ENCODE measurements at regions not wholly inside any gene's neighbourhood (a gene's known extent, or its start where the extent isn't known, plus 50 kb on each side); places are given as distances from the start of the nearest gene placed in this dataset.

DNA sequence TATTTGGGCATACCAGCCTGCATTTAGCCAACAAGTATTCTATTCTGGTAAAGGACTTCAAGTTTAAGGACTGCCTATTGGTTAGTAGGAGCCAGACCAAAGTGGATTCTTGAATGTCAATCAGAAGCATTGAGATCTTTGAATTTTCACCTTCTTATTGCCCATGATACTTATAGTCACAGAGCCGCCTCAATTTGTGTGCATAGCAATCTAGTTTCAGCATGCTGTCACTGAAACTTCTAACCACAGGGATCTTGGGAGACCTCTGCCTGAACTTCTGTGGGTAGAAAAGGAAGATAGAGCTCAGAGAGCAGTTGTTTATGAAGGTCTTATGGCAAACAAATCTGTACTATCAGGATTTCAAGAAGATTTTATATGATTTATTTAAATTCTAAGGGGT is 501.4 kb upstream of the USP24 start:
- DNase-seq (ENCODE audit: low spot score in 2 of 2) (no peak), FAIRE-seq (no peak)

DNA sequence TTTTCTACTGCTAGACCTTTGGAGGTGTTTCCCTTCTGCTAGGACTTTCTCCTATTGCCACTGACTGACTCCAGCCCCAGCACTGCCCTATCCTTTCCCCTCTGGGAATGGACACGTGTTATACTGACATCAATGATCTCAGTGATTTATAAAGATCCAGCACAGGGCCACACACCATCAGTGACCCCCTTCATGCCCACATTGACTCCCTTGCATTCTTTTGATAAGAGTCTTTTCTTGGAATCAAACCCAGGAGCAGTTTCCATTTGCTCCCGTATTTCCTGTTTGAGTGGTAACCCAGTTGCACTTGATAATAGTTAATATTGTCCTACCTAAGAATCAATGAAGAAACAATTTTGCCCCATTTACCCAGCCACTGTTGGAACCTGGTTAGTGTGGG is 501.0 kb upstream of the USP24 start:
- FAIRE-seq (no peak), DNase-seq (ENCODE audit: low spot score in 2 of 2) (no peak)

DNA sequence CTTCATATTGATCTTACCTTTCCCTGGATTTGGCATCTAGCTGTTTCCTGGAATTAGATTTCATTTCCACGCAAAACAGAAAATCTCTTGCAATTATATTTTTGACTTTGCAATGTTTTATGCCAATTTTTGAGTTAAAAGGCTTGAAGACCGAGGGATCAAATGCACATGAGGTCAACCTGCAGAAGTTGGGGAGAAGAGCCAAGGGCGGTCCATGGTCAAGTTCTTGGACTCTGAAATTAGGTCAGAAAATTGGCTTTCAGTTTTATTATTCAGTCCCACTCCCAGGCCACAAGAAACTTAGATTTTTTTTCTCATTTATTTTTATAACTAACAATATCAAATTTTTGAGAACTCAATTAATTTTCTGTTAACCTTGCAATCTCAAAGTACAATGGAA is 499.1 kb upstream of the USP24 start:
- no peak for DNase-seq (ENCODE audit: low spot score in 2 of 2)
- FAIRE-seq, result no peak

DNA sequence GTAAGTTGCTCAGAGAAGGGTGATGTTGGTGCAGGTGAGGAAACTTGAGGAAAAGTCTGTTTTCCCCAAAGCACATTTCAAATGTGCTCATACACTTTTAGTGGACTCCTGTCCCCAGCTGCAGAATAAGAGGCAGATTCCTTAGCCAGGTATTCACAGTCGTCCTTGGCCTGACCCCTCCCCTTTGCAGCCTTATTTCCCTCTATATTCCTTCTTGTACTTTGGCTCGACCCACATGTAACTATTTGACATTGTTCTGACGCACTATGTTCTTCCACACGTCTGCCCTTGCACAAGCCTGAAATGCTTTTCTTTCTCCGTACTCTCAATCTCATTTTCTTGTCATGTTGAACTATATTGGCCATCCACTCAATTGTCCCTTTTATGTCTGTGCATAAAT is 498.4 kb upstream of the USP24 start:
- DNase-seq (ENCODE audit: low spot score in 2 of 2), result no peak
- FAIRE-seq, result no peak

DNA sequence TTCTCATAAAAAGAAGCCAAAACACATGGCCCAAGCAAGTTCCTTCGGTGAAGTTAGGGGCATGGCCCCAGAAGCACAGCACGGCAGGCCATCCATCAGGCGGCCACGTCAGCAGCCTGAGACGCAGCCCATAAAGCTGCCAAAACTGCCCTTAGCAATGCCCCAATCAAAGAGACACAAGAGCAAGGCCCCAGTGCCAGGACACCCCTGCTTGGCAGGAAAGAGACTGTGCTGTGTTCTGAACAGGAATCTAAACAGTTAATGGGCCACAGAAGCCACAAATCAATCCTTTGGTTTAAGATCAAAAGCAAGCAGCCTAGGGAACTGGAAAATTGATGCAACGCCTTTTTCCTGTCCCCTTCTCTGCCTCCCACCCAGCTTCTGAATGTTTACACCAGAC is 497.0 kb upstream of the USP24 start:
- FAIRE-seq (no peak), DNase-seq (ENCODE audit: low spot score in 2 of 2) (no peak)

DNA sequence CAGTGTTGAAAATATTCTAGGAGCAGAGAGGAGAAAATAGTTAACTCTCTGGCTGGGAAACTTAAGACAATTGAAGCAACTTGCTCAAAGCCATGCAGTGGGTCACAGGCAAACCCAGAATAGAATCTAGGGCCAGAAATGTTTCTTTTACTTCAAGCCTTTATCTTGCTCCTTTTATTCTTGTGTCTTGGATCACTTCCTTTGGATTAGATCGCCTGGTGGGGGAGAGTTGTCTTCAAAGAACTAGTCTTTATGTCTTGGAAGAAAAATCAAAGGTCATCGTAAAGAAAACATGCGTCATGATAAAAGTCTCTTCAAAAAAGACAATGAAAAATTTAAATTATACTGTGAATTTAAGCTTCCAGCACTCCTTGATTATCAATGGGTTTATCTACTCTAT is 493.6 kb upstream of the USP24 start:
- no peak for FAIRE-seq
- no peak for DNase-seq (ENCODE audit: low spot score in 2 of 2)

DNA sequence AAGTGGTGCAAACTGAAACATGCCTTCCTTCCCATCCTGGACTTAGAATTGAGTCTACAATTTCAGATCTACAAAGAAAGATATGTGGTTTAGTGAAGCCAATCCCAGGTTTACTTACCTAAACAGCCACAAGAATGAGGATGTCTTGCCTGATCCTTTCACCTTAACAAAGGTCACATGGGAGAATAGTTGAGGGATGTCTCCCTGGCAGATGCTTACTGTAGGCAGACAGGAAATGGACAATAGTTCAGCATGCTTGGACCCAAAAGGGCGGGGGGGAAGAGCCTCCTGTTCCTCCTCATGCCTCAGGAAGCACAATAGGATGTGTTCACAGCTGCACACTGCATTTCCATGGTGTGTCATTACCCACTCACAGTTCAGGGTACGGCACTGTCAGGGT is 492.7 kb upstream of the USP24 start:
- DNase-seq (ENCODE audit: low spot score in 2 of 2), result no peak
- FAIRE-seq, result no peak

DNA sequence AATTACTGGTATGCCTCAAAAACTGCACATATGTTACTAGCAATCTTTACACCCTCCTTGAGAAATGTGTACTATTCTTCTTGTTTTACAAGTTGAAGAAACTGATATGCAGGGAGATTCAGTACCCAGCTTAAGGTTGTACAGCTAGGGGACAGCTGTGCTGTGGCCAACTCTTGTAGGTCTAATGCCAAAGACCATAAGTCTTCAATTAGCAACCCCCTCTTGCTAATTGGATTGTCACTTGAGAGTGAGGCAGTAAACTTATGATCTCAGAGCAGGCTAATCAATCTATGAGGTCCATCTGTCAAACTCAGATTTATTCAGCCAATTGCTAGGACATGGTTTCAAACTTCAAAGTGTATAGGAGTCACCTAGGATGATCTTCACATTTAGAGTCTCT is 492.0 kb upstream of the USP24 start:
- DNase-seq (ENCODE audit: low spot score in 2 of 2) (no peak), FAIRE-seq (no peak)

DNA sequence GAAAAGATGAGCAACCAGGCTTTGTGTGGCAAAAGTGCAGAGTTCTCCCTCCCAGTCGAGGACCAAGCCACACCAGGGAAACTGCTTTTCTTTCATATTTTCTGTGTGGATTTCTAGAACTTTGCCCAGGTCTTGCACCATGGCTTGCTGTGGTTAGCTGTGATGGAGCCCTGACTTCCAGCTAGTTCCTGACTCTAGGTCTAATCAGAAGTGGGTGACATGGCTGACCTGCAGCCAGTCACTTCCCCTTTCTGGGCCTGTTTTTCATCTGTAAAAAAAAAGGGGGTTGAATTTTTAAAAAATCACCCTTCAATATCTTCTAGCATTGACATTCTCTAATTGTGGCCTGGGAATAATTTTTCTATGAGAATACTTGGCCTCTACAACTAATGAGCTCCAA is 491.2 kb upstream of the USP24 start:
- DNase-seq (ENCODE audit: low spot score in 2 of 2) (no peak), FAIRE-seq (no peak)

DNA sequence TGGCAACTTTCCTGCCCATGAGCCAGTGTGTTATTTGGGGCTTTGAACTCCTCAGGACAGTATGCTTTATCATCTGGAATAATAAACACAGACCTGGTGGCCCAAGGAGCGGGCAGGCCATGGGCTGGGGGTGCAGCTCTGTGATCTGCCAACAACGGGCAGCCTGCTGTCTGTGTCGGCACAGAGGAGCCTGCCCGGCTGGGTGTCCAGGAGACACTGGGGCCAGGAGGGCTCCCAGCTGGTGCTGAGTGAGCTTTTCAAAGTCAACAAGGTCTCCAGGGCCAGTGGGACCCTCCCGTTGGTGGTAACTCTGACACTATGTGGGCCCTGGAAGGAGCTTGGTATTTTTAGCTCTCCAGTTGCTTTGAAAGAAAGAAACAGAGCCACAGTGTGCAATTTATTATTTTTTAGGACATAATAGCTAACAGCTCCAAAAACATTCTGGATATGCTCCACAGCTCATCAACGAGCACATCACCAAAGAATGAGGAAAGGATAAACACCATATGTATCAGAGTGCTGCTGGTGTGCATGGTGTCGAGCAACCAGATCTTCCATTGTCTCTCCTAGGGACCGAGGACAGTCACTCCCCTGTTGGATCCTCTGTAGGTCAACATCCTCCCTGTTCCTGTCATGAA is 488.7 kb upstream of the USP24 start:
- FAIRE-seq, result no peak
- no peak for DNase-seq (ENCODE audit: low spot score in 2 of 2)

DNA sequence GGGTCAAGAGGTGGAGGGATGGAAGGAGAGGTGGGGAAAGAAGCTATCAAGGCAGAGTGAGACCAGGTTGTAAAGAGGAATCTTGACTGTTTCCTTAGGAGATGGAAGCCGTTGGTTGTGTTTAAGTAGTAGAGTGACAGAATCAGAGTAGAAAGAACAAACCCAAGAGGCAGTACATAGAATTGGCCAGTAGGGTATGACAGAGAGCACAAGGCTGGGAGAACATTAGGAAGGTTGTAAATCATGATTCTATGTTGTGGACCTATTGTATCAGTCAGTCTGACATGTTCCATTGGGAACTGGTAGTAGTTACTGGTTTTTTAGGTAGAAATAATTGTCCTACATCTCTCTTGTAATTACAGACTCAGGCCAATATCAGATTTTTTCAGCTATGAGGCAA is 486.9 kb upstream of the USP24 start:
- FAIRE-seq (no peak), DNase-seq (ENCODE audit: low spot score in 2 of 2) (no peak)

DNA sequence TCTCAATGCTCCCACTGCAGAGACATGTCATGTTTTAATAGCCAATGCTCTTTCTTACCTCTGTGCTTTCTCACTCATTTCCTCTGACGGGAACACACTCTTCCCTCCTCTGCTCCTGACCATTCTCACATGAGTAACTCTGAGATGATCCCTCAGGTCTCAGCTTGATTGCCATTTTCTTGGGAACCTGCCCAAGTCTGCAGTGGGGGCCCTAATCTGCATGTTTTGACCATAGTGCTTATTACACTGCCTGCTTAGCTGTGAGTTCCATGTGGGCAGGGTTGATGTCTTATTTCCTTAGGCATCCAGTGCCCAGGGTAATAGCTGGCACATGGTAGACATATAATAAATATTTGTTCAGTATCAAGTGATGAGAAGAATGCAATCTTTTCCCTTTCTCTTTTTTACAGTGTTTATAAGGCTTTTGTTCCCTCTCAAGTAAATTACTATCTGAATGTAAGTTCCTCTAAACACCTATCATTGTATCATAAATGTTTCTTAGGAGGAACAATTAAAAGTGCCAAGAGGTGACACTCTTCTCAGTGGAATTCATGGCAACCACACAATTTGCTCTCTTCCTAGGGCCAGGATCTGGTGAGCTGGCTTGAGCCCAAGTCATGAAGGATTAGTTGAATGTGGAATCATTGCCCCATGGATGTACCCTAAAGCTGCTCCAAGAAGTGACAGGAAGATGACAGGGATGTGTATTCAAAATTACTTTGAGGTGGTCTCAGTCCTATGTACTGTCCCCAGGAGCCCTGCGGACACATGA is 485.4 kb upstream of the USP24 start:
- DNase-seq (ENCODE audit: low spot score in 2 of 2), result no peak
- FAIRE-seq, result no peak

DNA sequence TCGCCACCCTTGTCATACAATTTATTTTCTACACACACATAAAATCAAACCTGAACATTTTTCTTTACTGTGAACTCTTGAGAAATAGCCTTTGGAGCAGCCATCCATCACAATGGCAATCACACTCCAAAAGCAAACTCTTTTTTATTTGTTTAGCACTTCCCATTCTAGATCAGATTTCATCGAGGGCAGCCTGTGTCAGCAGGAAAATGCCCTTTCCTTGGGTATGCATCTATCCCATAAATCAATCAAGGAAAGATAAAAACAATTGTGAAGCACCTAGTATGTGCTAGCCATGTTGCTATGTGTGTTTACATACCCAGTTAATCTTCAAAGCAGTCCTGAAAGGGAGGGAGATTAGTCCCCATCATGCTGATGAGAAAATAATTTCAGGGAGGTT is 484.1 kb upstream of the USP24 start:
- no peak for DNase-seq (ENCODE audit: low spot score in 2 of 2)
- FAIRE-seq, result no peak

DNA sequence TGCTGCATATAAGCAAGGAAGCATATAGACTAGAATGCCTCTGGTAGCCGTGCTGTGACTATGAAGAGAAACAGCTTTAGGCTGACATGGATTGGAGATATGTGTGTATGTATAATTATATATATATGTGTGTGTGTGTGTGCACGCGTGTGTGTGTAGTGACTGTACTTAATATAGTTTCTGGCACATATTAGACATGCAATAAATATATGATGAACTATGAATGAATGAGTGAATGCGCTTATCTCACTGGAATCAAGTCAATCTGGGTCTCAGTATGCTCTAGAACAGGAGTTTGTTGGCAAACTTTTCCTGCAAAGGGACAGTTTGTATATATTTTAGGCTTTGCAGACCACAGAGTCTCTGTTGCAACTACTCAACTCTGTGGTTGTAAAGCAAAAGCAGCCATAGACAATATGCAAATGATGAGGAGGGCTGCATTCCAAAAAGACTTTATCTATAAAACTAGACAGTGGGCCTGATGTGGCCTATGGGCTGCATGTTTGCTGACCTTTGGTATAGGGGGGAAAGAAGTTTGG is 482.9 kb upstream of the USP24 start:
- FAIRE-seq, result no peak
- no peak for DNase-seq (ENCODE audit: low spot score in 2 of 2)

DNA sequence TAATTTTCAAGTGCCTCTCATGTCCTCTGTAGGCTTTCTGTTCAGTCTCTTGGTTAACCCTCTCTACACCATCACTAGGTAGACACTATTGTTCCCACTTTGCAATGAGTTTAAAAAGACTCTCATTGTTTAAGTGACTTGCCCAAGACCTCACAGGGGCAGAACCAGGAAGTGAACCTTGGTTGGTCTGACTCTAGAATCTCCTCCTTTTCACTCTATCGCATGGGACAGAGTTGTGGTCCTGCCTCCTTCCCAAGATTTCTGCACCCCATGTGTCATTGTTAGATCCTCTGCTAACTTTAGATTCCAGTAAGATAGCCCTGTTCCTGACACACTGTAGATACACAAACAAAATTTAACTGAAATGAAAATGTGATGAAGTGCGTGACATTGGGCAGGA is 481.7 kb upstream of the USP24 start:
- FAIRE-seq (no peak), DNase-seq (ENCODE audit: low spot score in 2 of 2) (no peak)

DNA sequence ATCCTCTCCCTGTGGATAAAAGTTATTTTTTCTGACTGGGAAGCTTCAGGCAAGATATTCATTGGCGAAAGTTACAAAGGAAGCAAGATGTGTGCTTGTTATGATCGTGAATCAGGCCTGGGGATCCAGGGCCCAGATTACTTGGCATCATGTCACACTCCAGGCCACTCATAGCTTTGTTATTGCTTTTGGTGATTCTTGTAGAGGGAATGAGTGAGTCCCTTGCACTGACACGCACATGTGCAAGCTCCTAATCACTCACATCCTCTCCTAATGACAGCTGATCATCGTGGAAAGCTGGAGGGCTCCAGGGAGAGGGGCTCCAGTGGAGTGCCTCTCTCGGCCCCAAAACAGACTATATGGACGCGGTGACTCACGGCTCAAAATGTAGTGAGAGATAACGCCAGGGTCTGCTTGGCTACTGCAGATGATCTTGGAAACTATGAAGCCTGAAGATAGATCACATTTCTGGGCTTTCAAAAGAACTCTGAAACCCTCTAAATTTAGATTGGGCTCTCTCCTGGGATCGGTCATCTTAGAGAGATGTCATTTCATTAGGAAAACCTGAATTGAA is 481.1 kb upstream of the USP24 start:
- no peak for FAIRE-seq
- no peak for DNase-seq (ENCODE audit: low spot score in 2 of 2)

DNA sequence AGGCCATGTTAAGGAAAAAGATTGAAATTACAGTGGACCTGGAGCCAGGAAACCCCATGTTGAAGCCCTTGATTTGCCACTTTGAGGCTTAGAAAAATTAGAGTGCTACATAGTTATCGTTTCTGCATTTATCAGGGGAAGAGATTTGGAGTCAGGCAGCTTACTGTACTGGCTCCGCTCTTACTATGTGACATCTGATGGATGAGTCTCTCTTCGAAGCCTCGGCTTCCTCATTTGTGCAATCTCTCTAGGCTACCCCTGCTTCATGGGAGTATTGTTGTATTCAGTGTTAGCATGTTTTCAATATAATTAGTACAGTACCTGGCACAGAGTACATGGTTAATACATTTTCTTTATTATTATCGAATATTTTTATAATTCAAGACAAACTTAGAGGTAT is 480.4 kb upstream of the USP24 start:
- no peak for DNase-seq (ENCODE audit: low spot score in 2 of 2)
- FAIRE-seq, result no peak

DNA sequence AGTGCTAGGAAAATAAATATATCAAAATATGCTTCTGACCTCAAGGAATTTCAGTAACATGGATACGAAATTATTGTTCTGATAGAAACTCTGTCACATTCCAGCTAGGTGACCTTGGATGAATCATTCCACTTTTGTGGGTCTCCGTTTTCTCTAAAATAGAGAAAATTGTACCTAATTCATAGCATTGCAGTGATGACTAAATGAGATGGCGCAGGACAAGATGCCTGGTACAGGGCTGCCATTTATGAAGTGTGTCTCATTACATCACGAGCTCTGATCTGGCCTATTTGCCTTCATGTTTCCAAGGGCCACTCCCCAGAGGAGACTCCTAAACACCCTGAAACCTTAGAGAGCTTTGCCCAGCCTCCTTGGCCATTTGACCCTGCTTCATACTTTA is 480.0 kb upstream of the USP24 start:
- FAIRE-seq (no peak), DNase-seq (ENCODE audit: low spot score in 2 of 2) (no peak)

DNA sequence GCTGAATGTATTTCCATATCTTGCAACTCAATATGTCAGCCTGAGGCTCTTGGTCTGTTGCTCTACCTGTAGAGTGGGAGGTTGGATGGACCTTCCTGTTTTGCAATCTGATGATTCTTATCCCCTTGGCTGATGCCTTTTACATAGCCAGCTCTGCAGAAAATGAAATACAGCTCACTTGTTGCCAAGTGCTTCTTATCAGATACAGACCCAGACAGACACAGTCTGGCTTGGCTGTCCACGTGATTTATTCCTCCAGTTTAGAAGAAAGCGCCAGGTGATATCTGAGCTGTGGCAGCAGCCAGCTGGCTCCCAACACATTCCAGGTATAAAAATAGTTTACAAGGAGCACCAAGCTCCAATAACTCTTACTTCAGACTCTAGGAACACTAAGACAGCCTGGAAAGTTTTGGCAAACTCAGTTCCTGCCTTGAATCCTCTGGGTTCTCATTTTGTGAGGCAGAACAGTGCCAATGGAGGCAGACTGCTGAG is 479.2 kb upstream of the USP24 start:
- no peak for FAIRE-seq
- no peak for DNase-seq (ENCODE audit: low spot score in 2 of 2)

DNA sequence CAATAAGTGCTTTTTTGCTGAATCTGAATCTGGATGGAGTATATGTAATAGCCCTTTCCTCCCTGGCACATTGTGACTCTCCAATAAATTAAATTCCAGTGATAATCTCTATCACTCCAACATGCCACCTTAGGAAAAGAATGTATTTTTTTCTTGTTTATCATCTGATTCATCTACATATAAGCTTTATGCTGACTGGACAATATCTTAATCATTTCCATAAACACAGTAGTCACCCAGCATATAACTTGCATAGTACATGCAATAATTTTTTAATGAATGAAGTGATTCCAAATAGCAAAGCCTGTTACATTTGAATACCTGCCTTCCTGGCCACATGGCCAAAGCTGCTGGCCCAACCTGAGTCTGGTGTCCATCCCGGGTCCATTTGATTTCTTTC is 477.6 kb upstream of the USP24 start:
- DNase-seq (ENCODE audit: low spot score in 2 of 2) (no peak), FAIRE-seq (no peak)

DNA sequence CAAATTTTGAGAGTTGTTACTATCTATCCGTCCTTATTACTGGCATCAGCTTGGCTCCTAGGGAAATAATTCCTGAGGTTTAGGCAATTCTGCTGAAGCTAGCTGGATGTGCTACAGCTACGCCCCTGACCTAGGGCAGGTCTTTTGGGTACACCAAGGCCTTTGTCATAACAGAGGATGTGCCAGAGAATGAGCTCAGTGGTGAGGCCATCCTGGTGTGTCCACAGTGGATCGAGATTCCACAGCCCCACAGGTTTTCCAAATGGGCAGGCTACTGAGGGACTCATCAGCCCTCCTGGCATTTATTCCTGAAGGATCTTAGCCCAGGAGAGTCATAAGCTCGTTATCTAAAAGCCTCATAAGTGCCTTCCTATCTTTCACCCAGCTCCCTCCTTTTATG is 475.2 kb upstream of the USP24 start:
- FAIRE-seq (no peak), DNase-seq (ENCODE audit: low spot score in 2 of 2) (no peak)

DNA sequence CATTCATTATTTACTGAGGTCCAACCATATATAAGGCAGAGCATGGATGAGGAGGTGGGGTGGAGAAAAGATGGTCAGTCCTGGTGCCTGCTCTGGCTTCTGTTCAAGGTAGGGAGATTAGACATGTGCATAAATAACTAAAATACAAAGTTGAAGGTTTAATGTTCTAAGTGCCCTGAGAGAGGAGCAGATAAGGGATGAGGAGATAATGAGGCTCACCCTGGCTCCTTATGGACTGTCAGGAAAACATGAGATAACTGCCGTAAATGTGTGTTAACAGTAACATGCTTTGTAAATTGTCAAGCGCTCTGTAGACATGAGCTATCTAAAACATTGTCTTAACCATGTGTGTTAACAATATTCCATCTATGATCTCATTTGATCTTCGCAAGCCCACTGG is 474.6 kb upstream of the USP24 start:
- FAIRE-seq, result no peak
- no peak for DNase-seq (ENCODE audit: low spot score in 2 of 2)
